ENCODE measurements at regions not wholly inside any gene's neighbourhood (a gene's known extent, or its start where the extent isn't known, plus 50 kb on each side); places are given as distances from the start of the nearest gene placed in this dataset.
"Not testable (repeated sequence)": the region's sequence is repeated elsewhere in the genome, so short reads cannot be mapped to it uniquely, and the experiment has no call there.

- TF ChIP-seq POLR2AphosphoS5 (IDR thresholded peaks at IDR 0.05; ENCODE audit: borderline replicate concordance, low read depth, low read length); EZH2 (IDR thresholded peaks at IDR 0.05): not testable (repeated sequence)
These were observed 214.8 kb downstream of the UNC5CL start for GRCh38 chr6:40823917-40824891.

All from SK-N-MC (cell line).